Middle frontal gyrus (tissue), 1 donor: ENCODE measurements at regions not wholly inside any gene's neighbourhood (a gene's known extent, or its start where the extent isn't known, plus 50 kb on each side); places are given as distances from the start of the nearest gene placed in this dataset.
"Not testable (repeated sequence)": the region's sequence is repeated elsewhere in the genome, so short reads cannot be mapped to it uniquely, and the experiment has no call there.

ENCODE experiments used
- DNase-seq: peaks from one replicate; pipeline ENCODE4 v3.0.0-alpha.2; 2015; ENCODE audit warnings: low spot score; ENCODE audit errors: extremely low spot score

DNA sequence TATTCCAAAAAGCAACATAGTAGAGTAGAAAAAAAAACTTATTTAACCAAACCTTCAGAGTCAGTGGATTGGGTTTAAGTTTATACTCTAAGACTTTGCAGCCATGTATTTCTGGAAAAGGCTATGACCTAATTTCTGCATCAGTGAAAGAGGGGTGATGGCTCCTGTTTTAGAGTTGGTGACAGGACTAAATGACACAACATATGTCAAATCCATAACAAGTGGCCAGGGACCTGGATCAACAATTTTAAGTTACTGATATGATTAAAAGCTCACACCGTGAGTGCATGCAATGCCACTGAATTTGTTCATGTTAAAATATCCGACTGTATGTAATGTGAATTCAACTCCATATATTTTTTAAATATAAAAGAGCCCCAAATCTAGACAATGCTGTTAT, 390.6 kb downstream of the TNS3 start:
- DNase-seq = no peak

DNA sequence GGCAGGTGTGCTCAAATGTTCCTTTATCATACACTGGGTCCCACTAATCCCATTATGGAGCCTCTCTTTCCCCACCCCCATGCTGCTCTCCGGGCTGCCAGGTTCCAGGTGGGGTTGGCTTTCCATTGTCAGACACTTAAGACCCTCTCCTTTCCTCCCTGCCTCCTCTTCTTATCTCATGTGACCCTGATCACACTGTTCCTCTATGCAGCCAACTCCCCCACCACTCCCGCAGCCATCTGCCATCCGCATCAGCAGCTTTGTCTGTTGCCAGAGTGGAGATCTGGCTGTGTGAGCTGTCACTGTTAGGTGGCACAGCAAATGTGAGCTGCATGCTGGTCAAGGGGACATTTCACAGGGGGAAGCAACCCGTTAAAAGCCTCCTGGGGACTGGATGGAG, 391.4 kb downstream of the TNS3 start:
- DNase-seq = no peak

DNA sequence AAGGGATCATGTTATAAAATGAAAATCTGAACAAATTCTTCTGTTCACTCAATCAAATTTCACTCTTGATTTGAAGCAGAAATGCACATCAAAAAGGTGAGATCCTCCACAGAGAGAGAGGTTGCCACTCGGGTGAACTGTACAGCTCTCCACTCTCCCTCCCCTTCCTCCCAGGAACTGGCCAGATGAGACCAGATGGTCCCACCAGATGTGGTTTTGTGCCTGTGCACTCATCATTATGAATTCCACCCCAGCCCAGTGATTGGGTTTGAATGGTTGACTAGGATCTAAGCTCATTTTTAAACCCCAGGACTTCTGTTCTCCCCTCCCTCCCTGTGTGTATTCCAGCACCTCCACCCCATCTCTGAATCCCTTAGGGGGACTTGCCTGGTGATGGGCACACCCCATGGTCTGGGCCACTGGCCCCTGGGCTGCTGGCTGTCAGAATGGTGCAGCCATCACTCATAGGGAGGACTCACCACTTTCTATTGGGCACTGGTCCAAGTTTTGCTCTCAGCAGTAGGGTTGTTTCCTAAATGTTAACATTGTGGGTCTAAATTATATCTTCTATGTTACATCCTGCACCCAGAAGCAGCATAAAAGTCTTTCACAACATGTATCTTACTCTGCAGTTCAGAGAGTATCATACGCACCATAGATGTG, 393.1 kb downstream of the TNS3 start:
- DNase-seq = no peak

DNA sequence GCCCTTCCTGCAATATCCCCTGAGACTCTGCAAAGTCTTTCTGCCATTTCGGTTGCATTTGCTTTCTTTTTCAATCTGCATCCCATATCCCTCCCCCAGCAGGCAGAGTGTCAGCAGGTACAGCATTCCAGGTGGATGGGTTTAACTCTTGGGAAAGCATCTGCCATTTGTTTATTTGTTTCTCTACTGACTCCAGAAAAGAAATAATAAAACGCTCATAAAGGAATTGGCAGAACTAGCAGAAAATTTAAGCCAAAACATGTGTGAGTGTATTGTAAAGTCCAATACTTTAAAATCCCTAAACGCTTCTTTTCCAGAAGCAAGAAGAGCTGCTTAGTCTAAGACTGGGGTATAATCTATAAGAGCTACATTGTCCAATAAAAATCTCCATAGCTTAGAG, 393.8 kb downstream of the TNS3 start:
- DNase-seq = no peak

DNA sequence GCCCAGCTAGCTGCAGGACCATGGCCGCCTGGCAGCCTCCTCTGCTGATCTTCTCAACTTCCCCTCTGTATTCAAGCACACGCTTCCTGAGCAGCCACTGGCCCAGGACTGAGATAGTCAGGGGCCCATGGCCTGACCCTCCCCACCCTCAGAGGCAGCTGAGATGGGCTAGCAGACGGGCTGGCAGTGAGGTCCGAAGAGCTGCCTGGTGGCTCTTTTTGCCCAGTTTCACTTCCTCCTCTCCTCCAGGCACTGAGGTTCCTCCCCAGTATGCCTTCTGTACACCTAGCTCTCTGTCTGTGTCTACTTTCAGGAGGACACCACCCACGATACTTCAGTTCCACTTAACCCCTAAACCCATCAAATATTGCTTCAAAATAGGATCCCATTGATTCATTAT, 395.6 kb downstream of the TNS3 start:
- no peak for DNase-seq

DNA sequence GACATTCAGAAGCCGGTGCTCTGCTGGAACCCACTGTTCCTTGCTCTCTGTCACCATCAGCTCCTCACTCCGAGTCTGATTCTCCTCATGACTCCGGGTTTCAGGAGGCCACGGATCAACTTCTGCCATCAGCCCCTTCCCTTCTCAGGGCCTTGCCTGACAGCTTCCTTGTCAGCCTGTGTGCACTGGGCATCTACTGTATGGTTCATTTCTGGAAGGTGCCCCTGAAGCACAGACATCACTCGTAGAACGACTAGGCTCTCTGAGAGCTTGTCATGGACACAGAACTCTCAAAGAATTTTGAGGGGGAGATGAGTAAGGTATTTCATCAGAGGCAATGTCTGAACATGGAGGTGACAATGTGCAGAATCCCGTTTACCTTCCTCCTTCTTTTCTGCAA, 396.1 kb downstream of the TNS3 start:
- DNase-seq = no peak

DNA sequence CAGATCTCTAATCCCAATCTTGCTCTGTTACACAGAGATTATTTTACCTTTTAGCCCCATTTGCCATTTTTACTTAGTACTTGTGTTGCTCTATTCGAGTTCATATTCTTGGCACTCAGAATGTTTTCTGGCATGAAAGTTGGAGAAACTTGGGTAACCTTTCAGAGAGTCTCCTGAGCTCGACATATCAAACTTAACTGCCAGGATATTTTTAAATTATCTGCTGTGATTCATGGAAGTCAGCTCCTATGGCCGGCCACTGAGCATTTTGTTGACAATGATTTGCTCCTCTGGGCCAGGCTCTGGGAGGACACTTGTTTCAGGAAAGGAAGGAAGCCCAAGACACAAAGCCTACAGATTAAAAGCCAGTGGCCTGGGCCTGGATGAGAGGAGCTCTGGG, 396.7 kb downstream of the TNS3 start:
- no peak for DNase-seq

DNA sequence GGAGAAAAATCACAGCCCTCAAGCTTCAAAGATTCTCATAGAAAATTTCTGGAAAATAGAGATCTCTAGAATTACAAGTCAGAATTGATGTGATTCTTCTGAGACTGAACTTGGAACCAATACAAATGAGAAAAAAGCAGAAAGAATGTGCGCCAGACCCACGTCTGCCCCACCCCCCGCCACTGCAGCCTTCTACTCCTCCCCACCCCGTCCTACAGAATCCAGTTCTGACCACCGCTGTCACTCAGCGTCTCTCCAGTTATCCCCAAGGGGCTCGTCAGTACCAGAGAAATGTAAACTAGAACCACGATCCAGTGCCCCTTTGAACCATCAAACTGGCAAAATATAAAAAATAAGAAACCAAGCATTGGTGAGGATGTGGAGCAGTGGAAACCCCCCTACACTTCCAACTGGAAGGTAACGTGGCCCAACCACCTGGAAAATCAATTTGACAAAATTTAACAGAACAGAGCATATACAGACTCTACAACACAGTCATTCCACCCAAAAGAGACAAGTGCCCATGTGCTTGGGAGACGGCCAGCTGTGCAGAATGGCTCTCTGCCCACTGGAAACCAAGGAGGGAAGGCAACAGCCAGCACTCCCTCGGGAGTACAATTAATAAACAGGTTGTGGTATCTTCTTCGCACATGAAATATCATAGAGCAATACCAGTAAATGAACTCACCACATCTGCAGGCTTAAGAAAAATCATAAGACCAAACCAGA, 397.9 kb downstream of the TNS3 start:
- no peak for DNase-seq

DNA sequence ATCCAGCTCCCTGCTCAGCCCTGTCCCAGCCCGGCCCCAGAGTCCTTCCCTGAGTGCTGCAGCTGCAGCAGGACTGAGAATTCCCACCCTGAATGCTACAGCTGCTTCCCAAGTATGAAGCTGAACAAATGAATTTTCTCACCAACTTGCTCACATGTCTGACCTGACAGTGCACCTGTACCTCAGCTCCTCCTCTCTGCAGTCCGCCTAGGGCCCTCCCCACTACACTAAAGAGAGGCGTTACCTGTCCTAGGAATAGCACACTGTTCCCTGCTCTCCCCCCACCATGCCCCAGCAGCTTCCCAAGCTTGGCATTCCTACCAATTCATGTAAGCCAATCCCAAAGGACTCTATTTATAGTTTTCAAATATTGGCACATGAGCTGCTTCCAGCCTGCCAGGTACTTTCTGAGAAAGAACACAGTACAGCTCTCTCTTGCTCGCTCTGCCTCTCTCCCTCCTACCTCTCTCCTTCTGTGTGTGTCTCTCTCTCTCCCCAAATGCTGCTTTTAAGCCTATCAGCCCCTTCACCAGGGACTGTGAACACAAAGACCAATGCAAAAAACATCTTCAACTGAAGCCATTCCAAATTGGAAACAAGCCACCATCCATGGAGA, 400.1 kb downstream of the TNS3 start:
- DNase-seq = no peak

DNA sequence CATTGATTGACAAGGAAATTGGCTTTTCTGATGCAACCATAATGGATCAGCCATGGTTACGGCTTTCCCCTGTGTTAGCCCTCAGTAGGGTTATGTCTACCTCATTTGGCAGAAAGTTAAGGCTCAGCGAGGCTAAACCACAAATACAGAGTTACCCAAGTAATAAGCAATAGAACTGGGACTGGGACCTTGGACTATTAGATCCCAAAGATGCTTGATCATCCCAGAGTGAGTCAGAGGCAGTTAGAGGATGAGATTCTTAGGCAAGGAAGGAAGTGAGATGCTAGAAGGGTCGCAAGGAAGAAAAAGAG, 401.4 kb downstream of the TNS3 start:
- DNase-seq = no peak

DNA sequence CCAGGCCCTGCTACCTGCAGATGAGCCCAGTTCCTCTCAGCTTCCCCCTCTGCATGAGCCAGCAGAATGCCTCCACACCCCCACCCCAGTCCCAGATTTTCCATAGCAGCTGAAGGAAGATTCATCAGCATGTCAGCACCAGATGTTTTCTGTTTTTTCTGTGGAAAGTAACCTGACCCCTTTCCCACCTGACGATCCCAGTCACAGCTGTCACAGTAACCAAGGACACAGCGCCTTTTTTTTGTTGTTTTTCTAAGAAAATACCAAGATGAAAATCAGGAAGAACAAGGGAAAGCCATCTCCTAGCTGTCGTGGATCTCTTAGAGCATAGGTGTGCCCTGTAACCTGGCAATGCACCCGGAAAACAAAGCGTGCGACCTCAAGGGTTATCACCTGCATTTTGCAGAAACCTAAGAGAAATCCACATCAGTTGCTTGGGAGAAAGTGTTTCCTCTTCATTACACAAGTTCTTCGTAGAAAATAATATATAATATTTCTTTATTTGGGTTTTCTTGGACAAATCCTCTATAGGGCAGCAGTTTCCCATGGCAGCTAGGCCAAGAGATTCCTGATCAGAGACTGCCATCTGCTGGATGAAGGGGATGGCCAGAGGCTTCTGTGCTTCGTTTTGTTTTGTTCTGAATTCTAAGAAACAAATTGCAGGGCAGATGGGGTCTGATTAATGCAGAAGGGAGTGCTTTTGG, 401.9 kb downstream of the TNS3 start:
- peak; percentile 45 for DNase-seq

DNA sequence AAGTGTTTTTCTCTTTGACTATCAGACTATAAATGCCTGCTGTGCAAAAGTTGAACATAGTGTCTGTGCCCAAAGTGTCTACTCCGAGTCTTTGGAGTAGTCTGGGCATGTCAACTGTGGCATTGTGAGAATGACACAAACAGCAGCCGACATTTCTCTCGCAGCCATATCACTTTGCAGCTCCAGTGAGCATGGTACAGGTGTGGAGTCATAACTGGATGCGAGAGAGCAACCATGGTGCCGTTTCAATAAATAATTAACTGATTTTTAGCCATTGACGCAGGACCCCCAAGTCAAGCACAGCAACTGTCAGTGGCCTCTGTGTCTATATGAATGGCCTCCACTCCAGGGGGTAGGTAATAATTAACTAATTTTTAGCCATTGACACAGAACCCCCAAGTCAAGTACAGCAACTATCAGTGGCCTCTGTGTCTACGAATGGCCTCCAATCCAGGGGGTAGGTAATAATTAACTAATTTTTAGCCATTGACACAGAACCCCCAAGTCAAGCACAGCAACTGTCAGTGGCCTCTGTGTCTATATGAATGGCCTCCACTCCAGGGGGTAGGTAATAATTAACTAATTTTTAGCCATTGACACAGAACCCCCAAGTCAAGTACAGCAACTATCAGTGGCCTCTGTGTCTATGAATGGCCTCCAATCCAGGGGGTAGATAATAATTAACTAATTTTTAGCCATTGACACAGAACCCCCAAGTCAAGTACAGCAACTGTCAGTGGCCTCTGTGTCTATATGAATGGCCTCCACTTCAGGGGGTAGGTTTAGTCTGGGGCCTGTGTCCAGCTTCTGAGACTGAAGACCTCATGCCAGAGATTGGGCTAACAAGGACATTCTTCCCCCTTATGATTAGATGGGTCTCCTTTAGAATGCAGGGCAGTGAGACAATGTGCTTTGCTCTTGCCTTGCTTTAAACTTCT, 409.0 kb downstream of the TNS3 start:
- not testable (repeated sequence) for DNase-seq

DNA sequence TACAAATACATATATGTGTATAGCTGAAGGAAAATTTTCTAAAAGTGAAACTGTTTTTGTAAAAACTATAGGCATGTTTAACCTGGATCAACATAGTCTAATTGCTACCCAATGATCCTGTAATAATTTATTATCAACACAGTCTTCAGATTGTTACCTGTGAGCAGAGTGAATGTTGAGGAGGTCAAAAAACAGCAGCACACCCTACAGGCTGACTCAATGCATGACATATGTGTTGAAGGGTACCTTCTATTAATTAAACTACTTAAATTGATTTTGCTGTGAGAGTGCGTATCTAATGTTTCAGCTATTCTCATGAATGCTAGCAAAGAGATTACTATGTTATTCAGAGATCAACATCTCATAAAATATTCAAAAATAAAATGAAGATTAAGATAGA, 411.4 kb downstream of the TNS3 start:
- no peak for DNase-seq

DNA sequence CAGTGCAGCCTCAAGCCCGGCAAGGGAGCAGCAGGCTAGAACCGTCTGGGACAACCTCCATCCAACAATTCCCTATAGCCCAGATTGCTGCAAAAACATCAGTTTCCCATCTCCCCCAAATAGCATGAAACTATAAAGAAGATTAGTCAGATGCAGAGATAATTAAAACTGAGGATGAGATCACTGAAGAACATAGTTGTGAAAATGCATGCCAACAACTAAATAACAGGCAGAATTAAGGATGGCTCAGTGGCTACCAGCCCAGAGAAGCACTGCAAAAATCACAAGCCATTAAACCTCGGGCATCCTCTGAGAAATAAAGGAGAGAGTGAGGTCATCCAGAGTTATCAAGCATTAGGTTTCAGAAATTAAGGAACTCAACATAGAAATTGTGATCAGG, 427.1 kb downstream of the TNS3 start:
- DNase-seq = no peak

DNA sequence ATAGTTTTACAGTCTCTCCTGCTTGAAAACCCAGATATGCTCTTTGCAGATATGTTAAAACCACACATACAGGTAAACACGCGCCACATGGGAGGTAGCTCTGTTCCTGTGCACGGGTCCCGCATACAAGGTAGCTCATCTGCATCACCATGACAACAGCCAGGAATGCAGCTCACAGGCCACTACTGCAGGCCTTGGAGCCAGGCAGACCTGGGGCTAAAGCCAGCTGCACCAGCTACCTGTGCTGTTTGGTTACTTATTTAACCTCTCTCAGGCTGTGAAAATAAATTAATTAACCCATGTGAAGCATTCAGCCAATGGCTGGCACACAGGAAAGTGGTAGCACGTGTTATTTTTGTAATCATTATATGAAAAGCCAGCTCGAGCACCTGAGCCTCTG, 428.3 kb downstream of the TNS3 start:
- DNase-seq = no peak

DNA sequence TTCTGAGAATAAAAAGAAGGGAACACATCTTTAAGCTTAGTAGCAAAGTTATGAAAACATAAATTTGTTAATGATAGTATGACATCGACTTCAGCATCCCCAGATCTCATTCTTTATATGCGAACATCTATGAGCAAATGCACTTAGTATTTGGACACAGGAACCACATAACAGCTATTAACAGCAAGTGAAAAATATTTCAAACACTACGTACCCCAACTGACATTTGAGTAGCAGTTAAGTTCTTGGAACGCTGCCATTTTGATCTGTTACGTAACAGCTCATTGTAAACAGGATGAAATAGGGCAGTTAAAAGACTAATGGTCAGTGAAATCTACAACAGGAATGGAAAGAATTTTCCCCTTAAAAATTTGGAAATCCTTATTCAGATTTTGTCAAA, 428.9 kb downstream of the TNS3 start:
- no peak for DNase-seq

DNA sequence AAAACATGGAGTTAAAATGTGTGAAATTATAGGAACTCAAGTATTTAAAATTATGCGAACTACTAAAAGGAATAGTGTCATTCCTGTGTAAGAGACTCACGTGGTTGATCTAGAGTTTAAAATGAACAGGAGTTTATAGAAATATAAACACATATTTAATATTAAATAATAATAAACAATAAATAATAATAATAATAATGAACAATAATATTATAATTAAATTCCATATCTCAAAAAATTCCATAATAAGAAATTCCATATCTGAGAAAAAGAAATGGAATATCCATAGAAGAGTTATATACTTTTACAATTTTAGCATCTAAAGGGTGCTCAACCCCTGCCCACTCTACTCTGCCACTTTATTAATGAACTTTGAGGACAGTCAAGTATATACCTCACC, 429.6 kb downstream of the TNS3 start:
- DNase-seq = no peak

DNA sequence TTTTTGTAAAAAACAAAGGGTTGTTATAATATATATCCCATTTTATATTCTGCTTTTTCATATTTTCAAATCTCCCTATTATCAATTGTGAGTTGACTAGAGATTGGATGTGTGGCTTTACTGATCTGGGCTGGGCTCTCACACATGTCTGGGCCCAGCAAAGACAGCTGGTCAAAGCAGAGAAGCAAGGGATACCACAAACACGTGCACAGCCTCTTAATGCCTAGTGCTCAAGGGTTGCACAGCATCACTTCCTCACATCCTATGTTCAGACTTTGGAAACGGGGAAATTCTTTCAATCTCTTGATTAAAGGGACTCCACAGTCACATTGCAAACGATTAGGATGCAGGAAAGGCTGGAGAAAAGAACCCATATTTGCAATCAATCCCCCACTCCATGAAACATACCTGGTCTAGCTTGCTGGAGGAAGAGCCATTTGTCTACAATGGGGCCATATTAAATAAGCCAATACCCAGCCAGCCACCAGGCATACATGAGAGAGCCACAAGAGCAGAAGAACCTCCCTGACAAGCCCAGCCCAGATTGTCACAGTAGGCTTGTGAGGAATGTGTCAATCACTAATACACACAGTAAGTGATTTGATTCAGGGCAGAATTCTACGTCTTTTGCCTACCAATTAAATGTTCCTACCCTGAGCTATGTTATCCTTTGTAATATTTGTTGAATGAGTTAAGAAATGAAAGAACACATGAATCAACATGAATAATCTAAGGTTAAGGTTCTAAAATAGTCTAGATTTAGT, 431.2 kb downstream of the TNS3 start:
- no peak for DNase-seq

DNA sequence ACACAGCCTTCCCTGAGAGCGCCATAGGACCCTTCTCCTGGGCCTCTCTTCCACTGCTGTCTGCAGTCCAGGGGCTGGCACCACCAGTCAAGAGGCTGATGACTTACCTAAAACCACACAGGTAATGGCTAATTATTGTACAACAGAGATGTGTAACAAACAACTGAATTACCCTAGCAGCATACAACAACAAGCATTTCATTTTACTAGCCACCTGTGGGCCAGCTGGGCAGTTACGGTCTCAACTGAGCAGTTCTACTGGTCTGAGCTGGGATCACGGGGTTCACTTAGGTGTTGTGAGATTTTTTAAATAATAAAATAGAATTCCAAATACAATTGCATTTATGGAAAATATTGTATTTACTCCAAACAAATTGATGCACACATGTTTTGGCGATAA, 431.9 kb downstream of the TNS3 start:
- DNase-seq = no peak

DNA sequence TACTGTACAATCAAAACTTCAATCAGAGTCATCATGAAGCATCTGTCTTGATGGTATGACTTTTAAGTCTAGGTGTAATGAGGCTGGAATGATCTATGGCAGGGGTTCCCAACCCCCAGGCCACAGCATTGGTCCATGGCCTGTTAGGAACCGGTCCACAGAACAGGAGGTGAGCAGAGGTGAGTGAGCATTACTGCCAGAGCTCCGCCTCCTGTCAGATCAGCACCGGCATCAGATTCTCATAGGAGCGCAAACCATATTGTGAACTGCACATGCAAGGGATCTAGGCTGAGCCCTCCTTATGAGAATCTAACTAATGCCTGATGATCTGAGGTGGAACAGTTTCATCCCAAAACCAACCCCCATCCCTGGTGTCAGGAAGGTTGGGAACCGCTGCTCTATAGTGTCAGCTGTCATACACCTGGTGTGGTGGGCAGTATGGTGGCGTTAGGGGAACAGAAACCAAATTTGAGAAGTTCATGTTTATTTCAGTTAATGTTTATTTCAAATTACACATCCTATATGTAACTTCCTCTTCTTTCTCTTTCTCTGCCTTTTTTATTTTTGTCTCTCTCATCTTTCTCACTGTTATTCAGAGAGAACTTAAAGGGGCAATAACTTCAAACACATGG, 432.6 kb downstream of the TNS3 start:
- no peak for DNase-seq
